A549 (cell line): ENCODE measurements at regions not wholly inside any gene's neighbourhood (a gene's known extent, or its start where the extent isn't known, plus 50 kb on each side); places are given as distances from the start of the nearest gene placed in this dataset.

Source experiments
- HDAC2 ChIP-seq: fragments of 200-600 bp; sonication (generic); IDR thresholded peaks from 2 replicates; pipeline ENCODE4 v1.6.1; 2016
- MAFK ChIP-seq: fragments of 450-650 bp; IDR thresholded peaks from 2 replicates; pipeline ENCODE4 v1.6.1; 2014; ENCODE audit not compliant: partially characterized antibody
- POLR2A ChIP-seq: IDR thresholded peaks from 2 replicates; pipeline ENCODE4 v1.6.1; 2012; ENCODE audit warnings: mild to moderate bottlenecking, low read length
- RAD21 ChIP-seq, 2 experiments: fragments of >200 bp in 1 of 2; sonication (Bioruptor Twin) in 1 of 2; formaldehyde crosslinking in 1 of 2; IDR thresholded peaks in 1 of 2; conservative IDR thresholded peaks in 1 of 2; 2 replicates in 1 of 2; 3 replicates in 1 of 2; pipeline ENCODE4 v1.6.1; 2012 to 2018; ENCODE audit warnings: inconsistent platforms in 1 of 2
- RCOR1 ChIP-seq: fragments of 150-350 bp; IDR thresholded peaks from 2 replicates; pipeline ENCODE4 v1.6.1; 2014; ENCODE audit warnings: antibody characterized with exemption, low read length, low read depth
- RNF2 ChIP-seq: fragments of 200-600 bp; sonication (generic); IDR thresholded peaks from 2 replicates; pipeline ENCODE4 v1.6.1; 2016; ENCODE audit warnings: low read depth, mild to moderate bottlenecking, antibody characterized with exemption, moderate library complexity, borderline replicate concordance
- TF ChIP-seq, protein P1 (sequence below): fragments of >200 bp; sonication (Bioruptor Twin); formaldehyde crosslinking; IDR thresholded peaks from 3 replicates; pipeline ENCODE4 v1.5.1; 2016
- TF ChIP-seq, protein P2 (sequence below): fragments of 450-650 bp; IDR thresholded peaks from 2 replicates; pipeline ENCODE4 v1.6.1; 2014; ENCODE audit warnings: antibody characterized with exemption
- TF ChIP-seq, protein P3 (sequence below): fragments of 200-600 bp; sonication (generic); IDR thresholded peaks from 2 replicates; pipeline ENCODE4 v1.6.1; 2016; ENCODE audit warnings: antibody characterized with exemption, mild to moderate bottlenecking, moderate library complexity
- TF ChIP-seq, protein P4 (sequence below): IDR thresholded peaks from 2 replicates; pipeline ENCODE4 v1.6.1; 2012

DNA sequence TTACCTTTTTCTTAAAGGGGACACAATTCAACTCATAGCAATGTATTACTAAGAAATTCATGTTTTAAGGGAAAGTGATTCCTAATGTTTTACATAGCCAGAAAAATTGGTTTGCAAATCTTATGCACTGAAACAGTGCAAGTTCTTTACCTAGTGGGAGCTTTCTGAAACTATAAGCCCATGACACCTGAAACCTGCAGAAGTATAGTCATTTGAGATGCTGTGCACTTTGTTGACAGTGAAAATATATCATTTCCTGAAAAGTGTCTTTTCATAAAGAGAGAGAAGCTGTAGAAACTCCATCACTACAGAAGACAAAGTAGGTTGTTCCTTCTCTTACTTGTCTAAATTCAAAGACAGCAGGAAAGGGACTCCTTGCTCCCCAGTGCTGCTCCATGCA lies 517.1 kb downstream of the LMO7 start:
- TF ChIP-seq RAD21 (conservative IDR thresholded peaks at IDR 0.05 in 1 of 2, IDR thresholded peaks at IDR 0.05 in 1 of 2) (no peak), HDAC2 (no peak), RCOR1 (no peak), POLR2A (no peak), MAFK (no peak), RNF2 (no peak)
- TF ChIP-seq, protein P1, sequence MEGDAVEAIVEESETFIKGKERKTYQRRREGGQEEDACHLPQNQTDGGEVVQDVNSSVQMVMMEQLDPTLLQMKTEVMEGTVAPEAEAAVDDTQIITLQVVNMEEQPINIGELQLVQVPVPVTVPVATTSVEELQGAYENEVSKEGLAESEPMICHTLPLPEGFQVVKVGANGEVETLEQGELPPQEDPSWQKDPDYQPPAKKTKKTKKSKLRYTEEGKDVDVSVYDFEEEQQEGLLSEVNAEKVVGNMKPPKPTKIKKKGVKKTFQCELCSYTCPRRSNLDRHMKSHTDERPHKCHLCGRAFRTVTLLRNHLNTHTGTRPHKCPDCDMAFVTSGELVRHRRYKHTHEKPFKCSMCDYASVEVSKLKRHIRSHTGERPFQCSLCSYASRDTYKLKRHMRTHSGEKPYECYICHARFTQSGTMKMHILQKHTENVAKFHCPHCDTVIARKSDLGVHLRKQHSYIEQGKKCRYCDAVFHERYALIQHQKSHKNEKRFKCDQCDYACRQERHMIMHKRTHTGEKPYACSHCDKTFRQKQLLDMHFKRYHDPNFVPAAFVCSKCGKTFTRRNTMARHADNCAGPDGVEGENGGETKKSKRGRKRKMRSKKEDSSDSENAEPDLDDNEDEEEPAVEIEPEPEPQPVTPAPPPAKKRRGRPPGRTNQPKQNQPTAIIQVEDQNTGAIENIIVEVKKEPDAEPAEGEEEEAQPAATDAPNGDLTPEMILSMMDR: no peak
- TF ChIP-seq, protein P2, sequence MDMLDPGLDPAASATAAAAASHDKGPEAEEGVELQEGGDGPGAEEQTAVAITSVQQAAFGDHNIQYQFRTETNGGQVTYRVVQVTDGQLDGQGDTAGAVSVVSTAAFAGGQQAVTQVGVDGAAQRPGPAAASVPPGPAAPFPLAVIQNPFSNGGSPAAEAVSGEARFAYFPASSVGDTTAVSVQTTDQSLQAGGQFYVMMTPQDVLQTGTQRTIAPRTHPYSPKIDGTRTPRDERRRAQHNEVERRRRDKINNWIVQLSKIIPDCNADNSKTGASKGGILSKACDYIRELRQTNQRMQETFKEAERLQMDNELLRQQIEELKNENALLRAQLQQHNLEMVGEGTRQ: no peak
- TF ChIP-seq, protein P3, sequence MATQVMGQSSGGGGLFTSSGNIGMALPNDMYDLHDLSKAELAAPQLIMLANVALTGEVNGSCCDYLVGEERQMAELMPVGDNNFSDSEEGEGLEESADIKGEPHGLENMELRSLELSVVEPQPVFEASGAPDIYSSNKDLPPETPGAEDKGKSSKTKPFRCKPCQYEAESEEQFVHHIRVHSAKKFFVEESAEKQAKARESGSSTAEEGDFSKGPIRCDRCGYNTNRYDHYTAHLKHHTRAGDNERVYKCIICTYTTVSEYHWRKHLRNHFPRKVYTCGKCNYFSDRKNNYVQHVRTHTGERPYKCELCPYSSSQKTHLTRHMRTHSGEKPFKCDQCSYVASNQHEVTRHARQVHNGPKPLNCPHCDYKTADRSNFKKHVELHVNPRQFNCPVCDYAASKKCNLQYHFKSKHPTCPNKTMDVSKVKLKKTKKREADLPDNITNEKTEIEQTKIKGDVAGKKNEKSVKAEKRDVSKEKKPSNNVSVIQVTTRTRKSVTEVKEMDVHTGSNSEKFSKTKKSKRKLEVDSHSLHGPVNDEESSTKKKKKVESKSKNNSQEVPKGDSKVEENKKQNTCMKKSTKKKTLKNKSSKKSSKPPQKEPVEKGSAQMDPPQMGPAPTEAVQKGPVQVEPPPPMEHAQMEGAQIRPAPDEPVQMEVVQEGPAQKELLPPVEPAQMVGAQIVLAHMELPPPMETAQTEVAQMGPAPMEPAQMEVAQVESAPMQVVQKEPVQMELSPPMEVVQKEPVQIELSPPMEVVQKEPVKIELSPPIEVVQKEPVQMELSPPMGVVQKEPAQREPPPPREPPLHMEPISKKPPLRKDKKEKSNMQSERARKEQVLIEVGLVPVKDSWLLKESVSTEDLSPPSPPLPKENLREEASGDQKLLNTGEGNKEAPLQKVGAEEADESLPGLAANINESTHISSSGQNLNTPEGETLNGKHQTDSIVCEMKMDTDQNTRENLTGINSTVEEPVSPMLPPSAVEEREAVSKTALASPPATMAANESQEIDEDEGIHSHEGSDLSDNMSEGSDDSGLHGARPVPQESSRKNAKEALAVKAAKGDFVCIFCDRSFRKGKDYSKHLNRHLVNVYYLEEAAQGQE: no peak
- TF ChIP-seq, protein P4, sequence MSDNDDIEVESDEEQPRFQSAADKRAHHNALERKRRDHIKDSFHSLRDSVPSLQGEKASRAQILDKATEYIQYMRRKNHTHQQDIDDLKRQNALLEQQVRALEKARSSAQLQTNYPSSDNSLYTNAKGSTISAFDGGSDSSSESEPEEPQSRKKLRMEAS: no peak
